MG63 (cell line): ENCODE measurements at regions not wholly inside any gene's neighbourhood (a gene's known extent, or its start where the extent isn't known, plus 50 kb on each side); places are given as distances from the start of the nearest gene placed in this dataset.
"Not testable (repeated sequence)": the region's sequence is repeated elsewhere in the genome, so short reads cannot be mapped to it uniquely, and the experiment has no call there.

Experiments used
- DNase-seq: peaks from one replicate; pipeline ENCODE4 v3.0.0-alpha.2; 2020
- H3K27me3 ChIP-seq: fragments of 250-450 bp; sonication (Bioruptor Pico); 2 replicates; pipeline ENCODE4 v1.5.1; 2020; ENCODE audit warnings: mild to moderate bottlenecking, moderate library complexity
- H3K36me3 ChIP-seq: fragments of 250-450 bp; sonication (Bioruptor Pico); 2 replicates; pipeline ENCODE4 v1.5.1; 2020; ENCODE audit warnings: mild to moderate bottlenecking, moderate library complexity
- H3K4me3 ChIP-seq: fragments of 250-450 bp; sonication (Bioruptor Pico); 2 replicates; pipeline ENCODE4 v1.5.1; 2020; ENCODE audit warnings: mild to moderate bottlenecking, moderate library complexity
- H3K9me3 ChIP-seq: fragments of 250-450 bp; sonication (Bioruptor Pico); 2 replicates; pipeline ENCODE4 v1.5.1; 2020; ENCODE audit warnings: mild to moderate bottlenecking, moderate library complexity

DNA sequence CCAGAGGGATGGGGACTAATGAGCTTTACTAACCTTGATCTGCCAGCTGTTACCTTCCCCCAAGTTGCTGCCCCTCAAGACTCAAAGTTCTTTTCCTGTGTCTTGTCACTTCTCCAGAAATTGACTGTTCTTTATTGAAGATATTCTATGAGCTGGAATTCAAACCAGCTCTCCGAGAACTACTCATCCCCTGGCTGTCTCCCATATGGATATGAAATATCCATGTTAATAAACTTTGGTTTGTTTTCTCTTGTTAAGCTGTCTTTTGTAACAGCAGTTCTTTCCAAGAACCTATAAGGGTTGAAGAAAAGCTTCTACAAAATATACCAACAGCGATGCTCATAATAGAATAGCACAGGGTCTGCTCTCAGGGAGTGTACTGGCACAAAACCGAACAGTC is 77.0 kb downstream of the CAMK2N1 start:
- Histone ChIP-seq H3K4me3 (no peak overlapping the region), H3K9me3 (no peaks in the 10 kb centered on the region), H3K27me3 (no peaks in the 10 kb centered on the region), H3K36me3 (no peaks in the 10 kb centered on the region)
- DNase-seq: peak; percentile 23

DNA sequence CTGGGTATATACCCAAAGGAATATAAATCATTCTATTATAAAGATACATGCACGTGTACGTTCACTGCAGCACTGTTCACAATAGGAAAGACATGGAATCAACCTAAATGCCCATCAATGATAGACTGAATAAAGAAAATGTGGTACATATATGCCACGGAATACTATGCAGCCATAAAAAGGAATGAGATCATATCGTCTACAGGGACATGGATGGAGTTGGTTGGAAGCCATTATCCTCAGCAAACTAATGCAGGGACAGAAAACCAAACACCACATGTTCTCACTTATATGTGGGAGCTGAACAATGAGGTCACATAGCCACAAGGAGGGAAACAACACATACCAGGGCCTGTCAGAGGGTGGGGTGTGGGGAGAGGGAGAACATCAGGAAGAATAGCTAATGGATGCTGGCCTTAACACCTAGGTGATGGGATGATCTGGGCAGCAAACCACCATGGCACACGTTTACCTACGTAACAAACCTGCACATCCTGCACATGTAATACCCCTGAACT is 77.8 kb downstream of the CAMK2N1 start:
- H3K27me3 ChIP-seq, DNase-seq, H3K4me3 ChIP-seq, H3K36me3 ChIP-seq, H3K9me3 ChIP-seq: not testable (repeated sequence)

DNA sequence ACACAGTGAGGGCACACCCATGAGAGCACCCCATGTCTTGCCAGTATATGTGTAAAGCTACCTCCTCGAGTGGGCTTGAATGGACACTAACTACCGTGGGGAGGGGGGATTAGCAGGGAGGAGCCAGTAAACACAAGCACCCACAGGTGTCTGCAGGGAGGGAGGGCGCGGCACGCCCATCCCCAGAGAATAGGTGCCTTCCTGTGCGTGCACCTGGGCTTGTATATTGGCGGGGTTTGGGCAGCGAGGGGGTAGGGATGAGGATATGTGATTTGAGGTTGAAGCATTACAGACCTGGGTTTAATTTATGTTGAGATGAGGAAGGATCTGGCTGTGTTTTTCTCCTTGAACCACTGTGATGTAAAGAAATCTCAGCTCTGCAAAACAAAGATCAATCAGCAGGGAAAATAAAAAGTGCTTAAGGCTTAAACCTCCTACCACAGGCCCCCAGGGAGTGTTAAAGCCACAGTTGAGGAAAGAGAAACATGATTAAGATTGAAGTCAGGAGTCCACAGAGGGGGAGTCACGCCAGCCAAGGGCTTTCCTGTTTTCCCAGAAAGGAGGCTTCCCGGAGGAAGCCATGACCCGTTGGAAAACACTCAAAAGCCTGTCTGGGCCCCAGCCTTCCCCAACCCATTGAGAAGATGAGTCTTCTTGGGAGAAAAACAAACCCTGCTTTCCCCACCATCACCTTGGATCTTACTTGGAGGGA is 80.0 kb downstream of the CAMK2N1 start:
- peak; percentile 81 for DNase-seq
- Histone ChIP-seq H3K4me3 (no peak overlapping the region), H3K9me3 (no peaks in the 10 kb centered on the region), H3K36me3 (no peaks in the 10 kb centered on the region), H3K27me3 (no peaks in the 10 kb centered on the region)

DNA sequence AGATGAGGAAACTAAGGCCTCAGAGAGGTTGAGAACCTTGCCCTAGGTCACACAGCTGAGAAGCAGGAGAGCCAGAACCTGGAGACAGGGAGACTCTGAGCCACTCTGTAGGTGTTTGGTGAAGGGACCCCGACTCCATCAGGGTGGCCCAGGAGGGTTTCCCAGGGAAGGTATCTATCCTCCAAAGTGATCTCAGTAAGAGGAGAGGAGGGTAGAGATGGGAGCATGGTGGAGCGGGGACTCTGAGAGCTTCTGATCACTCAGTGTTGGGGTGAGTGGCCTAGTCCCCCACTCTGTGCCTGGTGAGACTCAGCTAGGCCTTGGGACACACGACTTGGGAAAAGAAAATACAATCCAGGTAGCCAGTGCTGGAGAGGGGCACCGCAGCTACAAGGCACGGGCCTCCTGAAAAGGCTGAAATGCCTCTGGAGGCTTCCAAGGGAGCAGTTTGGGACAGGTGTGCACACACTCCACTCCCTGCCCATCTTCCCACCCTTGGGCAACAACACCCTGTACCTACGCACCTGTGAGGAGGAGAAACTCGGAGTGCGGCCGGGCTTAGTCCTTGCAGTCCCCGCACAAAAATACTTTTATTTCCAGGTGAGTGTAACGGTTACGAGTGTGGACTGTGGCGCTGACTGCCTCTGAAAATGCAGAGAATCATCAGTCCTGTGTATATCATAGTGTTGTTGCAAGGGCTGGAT is 80.8 kb downstream of the CAMK2N1 start:
- H3K4me3 ChIP-seq: no peak overlapping the region
- no peak for DNase-seq
- no peaks in the 10 kb centered on the region for H3K36me3 ChIP-seq
- no peaks in the 10 kb centered on the region for H3K27me3 ChIP-seq
- H3K9me3 ChIP-seq: no peaks in the 10 kb centered on the region
